ENCODE measurements at regions not wholly inside any gene's neighbourhood (a gene's known extent, or its start where the extent isn't known, plus 50 kb on each side); places are given as distances from the start of the nearest gene placed in this dataset.
"Not testable (repeated sequence)": the region's sequence is repeated elsewhere in the genome, so short reads cannot be mapped to it uniquely, and the experiment has no call there.

- not testable (repeated sequence) for H3K4me3 ChIP-seq (ENCODE audit: low read depth, low read length); DNase-seq (ENCODE audit: low read depth); H3K27me3 ChIP-seq (ENCODE audit: control insufficient read depth, insufficient read depth, low read length); H3K36me3 ChIP-seq (ENCODE audit: control insufficient read depth, insufficient read depth, low read length)
Observed at GRCh38 chrX:132302687-132303086, 83.4 kb upstream of the RAP2C start.

- no peak for DNase-seq (ENCODE audit: low read depth)
- no peaks in the 10 kb centered on the region for H3K36me3 ChIP-seq (ENCODE audit: control insufficient read depth, insufficient read depth, low read length)
- H3K4me3 ChIP-seq (ENCODE audit: low read depth, low read length), result no peak overlapping the region
- H3K27me3 ChIP-seq (ENCODE audit: control insufficient read depth, insufficient read depth, low read length), result no peaks in the 10 kb centered on the region
- TF ChIP-seq CTCF (IDR thresholded peaks at IDR 0.05; ENCODE audit: insufficient read depth, low read length, poor library complexity, severe bottlenecking), result no peak
Observed at GRCh38 chrX:132294776-132295495, 75.7 kb upstream of the RAP2C start.

GRCh38 chrX:132294192-132294591 lies 74.9 kb upstream of the RAP2C start:
- H3K36me3 ChIP-seq (ENCODE audit: control insufficient read depth, insufficient read depth, low read length), result no peaks in the 10 kb centered on the region

GRCh38 chrX:132292793-132293192 lies 73.5 kb upstream of the RAP2C start:
- no peaks in the 10 kb centered on the region for H3K36me3 ChIP-seq (ENCODE audit: control insufficient read depth, insufficient read depth, low read length)
- no peaks in the 10 kb centered on the region for H3K27me3 ChIP-seq (ENCODE audit: control insufficient read depth, insufficient read depth, low read length)
- DNase-seq (ENCODE audit: low read depth), result peak; percentile 2
- H3K4me3 ChIP-seq (ENCODE audit: low read depth, low read length), result no peak overlapping the region
- TF ChIP-seq CTCF (IDR thresholded peaks at IDR 0.05; ENCODE audit: insufficient read depth, low read length, poor library complexity, severe bottlenecking), result peak; percentile 56

More at GRCh38 chrX:132294192-132294591, 74.9 kb upstream of the RAP2C start:
- H3K27me3 ChIP-seq (ENCODE audit: control insufficient read depth, insufficient read depth, low read length), result no peaks in the 10 kb centered on the region
- TF ChIP-seq CTCF (IDR thresholded peaks at IDR 0.05; ENCODE audit: insufficient read depth, low read length, poor library complexity, severe bottlenecking), result no peak
- DNase-seq (ENCODE audit: low read depth), result no peak
- H3K4me3 ChIP-seq (ENCODE audit: low read depth, low read length), result no peak overlapping the region

- H3K36me3 ChIP-seq (ENCODE audit: control insufficient read depth, insufficient read depth, low read length), result no peaks in the 10 kb centered on the region
- H3K27me3 ChIP-seq (ENCODE audit: control insufficient read depth, insufficient read depth, low read length), result no peaks in the 10 kb centered on the region
- H3K4me3 ChIP-seq (ENCODE audit: low read depth, low read length), result no peak overlapping the region
- no peak for DNase-seq (ENCODE audit: low read depth)
- no peak for TF ChIP-seq CTCF (IDR thresholded peaks at IDR 0.05; ENCODE audit: insufficient read depth, low read length, poor library complexity, severe bottlenecking)
Observed at GRCh38 chrX:132277953-132278614, 58.8 kb upstream of the RAP2C start.

GRCh38 chrX:132272826-132273225 lies 53.6 kb upstream of the RAP2C start:
- no peak for DNase-seq (ENCODE audit: low read depth)
- Histone ChIP-seq H3K36me3 (ENCODE audit: control insufficient read depth, insufficient read depth, low read length) (no peaks in the 10 kb centered on the region), H3K27me3 (ENCODE audit: control insufficient read depth, insufficient read depth, low read length) (no peaks in the 10 kb centered on the region), H3K4me3 (ENCODE audit: low read depth, low read length) (no peak overlapping the region)
- no peak for TF ChIP-seq CTCF (IDR thresholded peaks at IDR 0.05; ENCODE audit: insufficient read depth, low read length, poor library complexity, severe bottlenecking)
